IPS DF 6.9 (cell line): ENCODE measurements at regions not wholly inside any gene's neighbourhood (a gene's known extent, or its start where the extent isn't known, plus 50 kb on each side); places are given as distances from the start of the nearest gene placed in this dataset.

ENCODE experiments used
- DNase-seq: peaks from one replicate; pipeline ENCODE4 v3.0.0-alpha.2; 2013; ENCODE audit warnings: low read depth, low spot score
- H3K27ac ChIP-seq: one replicate; pipeline ENCODE4 v1.5.1; 2013; ENCODE audit warnings: low read length, control low read depth
- H3K27me3 ChIP-seq: 2 replicates; pipeline ENCODE4 v1.6.1; 2013; ENCODE audit warnings: mild to moderate bottlenecking, low read length; ENCODE audit not compliant: control insufficient read depth, insufficient read depth
- H3K36me3 ChIP-seq: 2 replicates; pipeline ENCODE4 v1.6.1; 2013; ENCODE audit warnings: low read length; ENCODE audit not compliant: control insufficient read depth, insufficient read depth
- H3K4me1 ChIP-seq: 2 replicates; pipeline ENCODE4 v1.6.1; 2013; ENCODE audit warnings: low read length; ENCODE audit not compliant: control insufficient read depth, insufficient read depth
- H3K4me3 ChIP-seq: 2 replicates; pipeline ENCODE4 v1.5.1; 2013; ENCODE audit warnings: mild to moderate bottlenecking, low read length
- H3K9me3 ChIP-seq: 2 replicates; pipeline ENCODE4 v1.6.1; 2013; ENCODE audit warnings: low read length, inconsistent platforms; ENCODE audit not compliant: control insufficient read depth, insufficient read depth
- WGBS: extraction: QIAGEN DNeasy Blood & Tissue Kit; methylation state at CpG from one replicate; pipeline ENCODE4 v1.1.7; 2013; ENCODE audit warnings: mixed read lengths, missing lambda C conversion rate; ENCODE audit not compliant: insufficient read length, insufficient coverage; 5-methylcytosine and 5-hydroxymethylcytosine counted together

- no peak for DNase-seq
- no peaks in the 10 kb centered on the region for H3K36me3 ChIP-seq
- no peaks in the 10 kb centered on the region for H3K27me3 ChIP-seq
- H3K4me1 ChIP-seq = no peaks in the 10 kb centered on the region
- H3K27ac ChIP-seq = no peak overlapping the region
- H3K4me3 ChIP-seq = no peak overlapping the region
- H3K9me3 ChIP-seq = no peaks in the 10 kb centered on the region
- WGBS = no CpG with 5 or more reads among the region's 6 CpGs
These were observed 565.8 kb upstream of the PKN2 start for GRCh38 chr1:88118176-88118845.

GRCh38 chr1:88124614-88125013 lies 559.5 kb upstream of the PKN2 start:
- no CpG with 5 or more reads among the region's 1 CpG for WGBS
- Histone ChIP-seq H3K4me3 (no peak overlapping the region), H3K4me1 (no peaks in the 10 kb centered on the region), H3K9me3 (no peaks in the 10 kb centered on the region), H3K27ac (no peak overlapping the region), H3K27me3 (no peaks in the 10 kb centered on the region), H3K36me3 (no peaks in the 10 kb centered on the region)
- DNase-seq = no peak

- H3K4me3 ChIP-seq = no peak overlapping the region
- H3K4me1 ChIP-seq = no peaks in the 10 kb centered on the region
- H3K27me3 ChIP-seq = no peaks in the 10 kb centered on the region
- no peaks in the 10 kb centered on the region for H3K36me3 ChIP-seq
- no peak for DNase-seq
- H3K27ac ChIP-seq = no peak overlapping the region
- WGBS = no CpG with 5 or more reads among the region's 2 CpGs
- H3K9me3 ChIP-seq = no peaks in the 10 kb centered on the region
These were observed 557.6 kb upstream of the PKN2 start for GRCh38 chr1:88126467-88126866.

- no peak overlapping the region for H3K4me3 ChIP-seq
- DNase-seq = no peak
- peaks cover 1% of the 10 kb centered on the region; the same call in 1 of the 2 replicates for H3K4me1 ChIP-seq
- H3K27ac ChIP-seq = no peak overlapping the region
- no peaks in the 10 kb centered on the region for H3K27me3 ChIP-seq
- WGBS = no CpG with 5 or more reads among the region's 1 CpG
- H3K9me3 ChIP-seq = no peaks in the 10 kb centered on the region
- no peaks in the 10 kb centered on the region for H3K36me3 ChIP-seq
These were observed 550.1 kb upstream of the PKN2 start for GRCh38 chr1:88133991-88134390.

- Histone ChIP-seq H3K27me3 (no peaks in the 10 kb centered on the region), H3K4me1 (peaks cover 1% of the 10 kb centered on the region; the same call in 1 of the 2 replicates), H3K27ac (no peak overlapping the region), H3K4me3 (no peak overlapping the region), H3K9me3 (no peaks in the 10 kb centered on the region), H3K36me3 (no peaks in the 10 kb centered on the region)
- WGBS = 100% methylated on average over 1 of the region's 7 CpGs
- DNase-seq = no peak
These were observed 548.8 kb upstream of the PKN2 start for GRCh38 chr1:88134983-88135921.

- Histone ChIP-seq H3K9me3 (no peaks in the 10 kb centered on the region), H3K36me3 (no peaks in the 10 kb centered on the region), H3K4me1 (peaks cover 1% of the 10 kb centered on the region; the same call in 1 of the 2 replicates), H3K27me3 (no peaks in the 10 kb centered on the region), H3K4me3 (no peak overlapping the region), H3K27ac (no peak overlapping the region)
- WGBS = no CpG with 5 or more reads among the region's 4 CpGs
- DNase-seq = no peak
These were observed 544.4 kb upstream of the PKN2 start for GRCh38 chr1:88139633-88140032.

- H3K27ac ChIP-seq = no peak overlapping the region
- no peaks in the 10 kb centered on the region for H3K9me3 ChIP-seq
- H3K36me3 ChIP-seq = no peaks in the 10 kb centered on the region
- H3K4me1 ChIP-seq = peaks cover 1% of the 10 kb centered on the region; the same call in 1 of the 2 replicates
- WGBS = no CpG with 5 or more reads among the region's 1 CpG
- DNase-seq = no peak
- no peak overlapping the region for H3K4me3 ChIP-seq
- no peaks in the 10 kb centered on the region for H3K27me3 ChIP-seq
These were observed 543.7 kb upstream of the PKN2 start for GRCh38 chr1:88140325-88140724.

- Histone ChIP-seq H3K27ac (no peak overlapping the region), H3K36me3 (no peaks in the 10 kb centered on the region), H3K9me3 (no peaks in the 10 kb centered on the region), H3K4me1 (no peaks in the 10 kb centered on the region), H3K27me3 (no peaks in the 10 kb centered on the region), H3K4me3 (no peak overlapping the region)
- no peak for DNase-seq
- WGBS = no CpG with 5 or more reads among the region's 6 CpGs
These were observed 542.5 kb upstream of the PKN2 start for GRCh38 chr1:88141499-88142074.

GRCh38 chr1:88145752-88146151 lies 538.3 kb upstream of the PKN2 start:
- no peaks in the 10 kb centered on the region for H3K27me3 ChIP-seq
- no peak for DNase-seq
- no peaks in the 10 kb centered on the region for H3K4me1 ChIP-seq
- H3K36me3 ChIP-seq = no peaks in the 10 kb centered on the region
- no peak overlapping the region for H3K27ac ChIP-seq
- WGBS = 100% methylated on average over 1 of the region's 3 CpGs
- H3K4me3 ChIP-seq = no peak overlapping the region
- H3K9me3 ChIP-seq = no peaks in the 10 kb centered on the region

- Histone ChIP-seq H3K27me3 (no peaks in the 10 kb centered on the region), H3K4me3 (no peak overlapping the region), H3K27ac (no peak overlapping the region), H3K4me1 (no peaks in the 10 kb centered on the region), H3K36me3 (no peaks in the 10 kb centered on the region), H3K9me3 (no peaks in the 10 kb centered on the region)
- WGBS = no CpG with 5 or more reads among the region's 1 CpG
- no peak for DNase-seq
These were observed 534.4 kb upstream of the PKN2 start for GRCh38 chr1:88149686-88150085.
